ENCODE measurements at regions not wholly inside any gene's neighbourhood (a gene's known extent, or its start where the extent isn't known, plus 50 kb on each side); places are given as distances from the start of the nearest gene placed in this dataset.

DNA sequence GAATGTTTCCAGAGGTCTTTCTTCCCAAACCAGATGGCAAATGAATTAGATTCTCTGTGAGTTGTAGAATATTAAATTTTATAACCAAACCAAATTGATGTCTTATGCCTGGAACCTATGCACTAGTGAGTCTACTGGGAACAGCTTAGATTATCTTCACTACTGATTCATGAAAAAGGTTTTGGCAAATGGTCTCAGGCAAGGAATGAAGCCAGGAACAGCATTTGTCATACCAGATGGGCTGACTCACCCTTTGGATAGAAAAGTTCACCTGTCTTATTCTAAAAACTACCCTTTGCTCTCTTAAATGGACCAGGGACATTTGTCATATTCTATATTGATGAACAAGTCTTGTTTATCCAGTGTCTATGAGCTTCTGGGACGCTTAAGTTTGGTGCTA, 135.4 kb upstream of the ECI2 start:
- TF ChIP-seq, protein P1, sequence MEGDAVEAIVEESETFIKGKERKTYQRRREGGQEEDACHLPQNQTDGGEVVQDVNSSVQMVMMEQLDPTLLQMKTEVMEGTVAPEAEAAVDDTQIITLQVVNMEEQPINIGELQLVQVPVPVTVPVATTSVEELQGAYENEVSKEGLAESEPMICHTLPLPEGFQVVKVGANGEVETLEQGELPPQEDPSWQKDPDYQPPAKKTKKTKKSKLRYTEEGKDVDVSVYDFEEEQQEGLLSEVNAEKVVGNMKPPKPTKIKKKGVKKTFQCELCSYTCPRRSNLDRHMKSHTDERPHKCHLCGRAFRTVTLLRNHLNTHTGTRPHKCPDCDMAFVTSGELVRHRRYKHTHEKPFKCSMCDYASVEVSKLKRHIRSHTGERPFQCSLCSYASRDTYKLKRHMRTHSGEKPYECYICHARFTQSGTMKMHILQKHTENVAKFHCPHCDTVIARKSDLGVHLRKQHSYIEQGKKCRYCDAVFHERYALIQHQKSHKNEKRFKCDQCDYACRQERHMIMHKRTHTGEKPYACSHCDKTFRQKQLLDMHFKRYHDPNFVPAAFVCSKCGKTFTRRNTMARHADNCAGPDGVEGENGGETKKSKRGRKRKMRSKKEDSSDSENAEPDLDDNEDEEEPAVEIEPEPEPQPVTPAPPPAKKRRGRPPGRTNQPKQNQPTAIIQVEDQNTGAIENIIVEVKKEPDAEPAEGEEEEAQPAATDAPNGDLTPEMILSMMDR (IDR thresholded peaks at IDR 0.05; ENCODE audit: extremely low read depth in 1 of 2, insufficient read depth in 1 of 2, low read depth in 1 of 2, low read length in 2 of 2): no peak
- TF ChIP-seq POLR2A (IDR thresholded peaks at IDR 0.05; ENCODE audit: low read depth, low read length) (no peak), POLR2AphosphoS5 (IDR thresholded peaks at IDR 0.05; ENCODE audit: insufficient read depth, low read depth, low read length) (no peak), EZH2 (IDR thresholded peaks at IDR 0.05; ENCODE audit: borderline replicate concordance, low read depth, low read length, severe bottlenecking) (no peak), MAX (IDR thresholded peaks at IDR 0.05; ENCODE audit: insufficient read depth, insufficient read length) (no peak), GATA2 (IDR thresholded peaks at IDR 0.05; ENCODE audit: insufficient read depth, insufficient read length, low read depth, low read length) (no peak)
